ENCODE measurements at regions not wholly inside any gene's neighbourhood (a gene's known extent, or its start where the extent isn't known, plus 50 kb on each side); places are given as distances from the start of the nearest gene placed in this dataset.

DNA sequence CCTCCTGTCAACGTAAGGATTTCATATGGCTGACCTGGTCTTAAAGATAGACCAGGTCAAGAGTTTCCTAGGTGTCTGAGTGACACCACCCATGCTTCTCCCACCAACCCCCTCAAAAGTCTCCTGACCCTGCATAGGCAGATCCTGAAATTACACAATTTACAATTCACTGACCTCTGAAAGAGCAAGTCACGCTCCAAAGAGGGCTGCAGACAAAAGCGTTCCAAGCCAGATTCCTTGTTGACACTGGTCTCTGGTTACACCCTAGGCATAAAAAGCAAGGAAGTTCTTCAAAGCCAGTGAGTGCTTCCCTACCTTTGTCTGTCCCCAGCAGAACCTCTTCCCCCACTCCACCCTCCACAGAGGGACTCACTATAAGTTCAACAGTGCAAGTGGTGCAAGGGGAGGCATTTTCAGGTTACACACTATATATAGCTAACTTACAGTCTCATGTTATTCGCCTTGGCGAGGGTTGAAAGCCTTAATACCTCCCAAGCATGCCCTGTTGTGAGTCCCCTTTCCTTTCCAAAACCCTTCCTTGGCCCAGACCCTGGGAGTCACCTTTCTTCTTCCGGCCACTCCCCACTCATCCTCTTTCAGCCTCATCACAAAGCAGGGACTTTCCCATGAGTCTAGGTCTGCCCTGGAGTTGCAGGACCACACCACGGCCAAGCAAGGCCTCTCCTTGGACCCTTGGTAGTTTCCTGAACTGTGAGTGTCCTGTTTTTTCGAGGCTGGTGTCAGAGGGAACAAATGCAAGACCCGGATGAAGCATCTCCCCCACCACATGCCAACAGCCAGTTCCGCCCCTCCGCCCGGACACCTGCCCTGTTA lies 58.0 kb upstream of the KLF3 start (continued):
- TF ChIP-seq, protein P1, sequence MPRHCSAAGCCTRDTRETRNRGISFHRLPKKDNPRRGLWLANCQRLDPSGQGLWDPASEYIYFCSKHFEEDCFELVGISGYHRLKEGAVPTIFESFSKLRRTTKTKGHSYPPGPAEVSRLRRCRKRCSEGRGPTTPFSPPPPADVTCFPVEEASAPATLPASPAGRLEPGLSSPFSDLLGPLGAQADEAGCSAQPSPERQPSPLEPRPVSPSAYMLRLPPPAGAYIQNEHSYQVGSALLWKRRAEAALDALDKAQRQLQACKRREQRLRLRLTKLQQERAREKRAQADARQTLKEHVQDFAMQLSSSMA (CRISPR knock-in tag; IDR thresholded peaks at IDR 0.05) = no peak
- no peak for TF ChIP-seq MYBL2 (IDR thresholded peaks at IDR 0.05; ENCODE audit: low read depth)
- TF ChIP-seq MYBL2 (CRISPR knock-in tag; IDR thresholded peaks at IDR 0.05; ENCODE audit: borderline replicate concordance) = no peak
- TF ChIP-seq, protein P2, sequence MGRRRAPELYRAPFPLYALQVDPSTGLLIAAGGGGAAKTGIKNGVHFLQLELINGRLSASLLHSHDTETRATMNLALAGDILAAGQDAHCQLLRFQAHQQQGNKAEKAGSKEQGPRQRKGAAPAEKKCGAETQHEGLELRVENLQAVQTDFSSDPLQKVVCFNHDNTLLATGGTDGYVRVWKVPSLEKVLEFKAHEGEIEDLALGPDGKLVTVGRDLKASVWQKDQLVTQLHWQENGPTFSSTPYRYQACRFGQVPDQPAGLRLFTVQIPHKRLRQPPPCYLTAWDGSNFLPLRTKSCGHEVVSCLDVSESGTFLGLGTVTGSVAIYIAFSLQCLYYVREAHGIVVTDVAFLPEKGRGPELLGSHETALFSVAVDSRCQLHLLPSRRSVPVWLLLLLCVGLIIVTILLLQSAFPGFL (CRISPR knock-in tag; IDR thresholded peaks at IDR 0.05) = 0 out of 2 replicates have a peak, but pooled peaks have one; percentile 83
- peak; percentile 77 to 84 for TF ChIP-seq FOXK2 (conservative IDR thresholded peaks at IDR 0.05 in 1 of 2, IDR thresholded peaks at IDR 0.05 in 1 of 2; ENCODE audit: low read depth in 2 of 2)
- TF ChIP-seq TEAD4 (IDR thresholded peaks at IDR 0.05; ENCODE audit: low read length) = no peak
- TF ChIP-seq TEAD4 (CRISPR knock-in tag; IDR thresholded peaks at IDR 0.05; ENCODE audit: borderline replicate concordance) = no peak
- no peak for TF ChIP-seq MTA2 (IDR thresholded peaks at IDR 0.05; ENCODE audit: low read depth)
- TF ChIP-seq, protein P3, sequence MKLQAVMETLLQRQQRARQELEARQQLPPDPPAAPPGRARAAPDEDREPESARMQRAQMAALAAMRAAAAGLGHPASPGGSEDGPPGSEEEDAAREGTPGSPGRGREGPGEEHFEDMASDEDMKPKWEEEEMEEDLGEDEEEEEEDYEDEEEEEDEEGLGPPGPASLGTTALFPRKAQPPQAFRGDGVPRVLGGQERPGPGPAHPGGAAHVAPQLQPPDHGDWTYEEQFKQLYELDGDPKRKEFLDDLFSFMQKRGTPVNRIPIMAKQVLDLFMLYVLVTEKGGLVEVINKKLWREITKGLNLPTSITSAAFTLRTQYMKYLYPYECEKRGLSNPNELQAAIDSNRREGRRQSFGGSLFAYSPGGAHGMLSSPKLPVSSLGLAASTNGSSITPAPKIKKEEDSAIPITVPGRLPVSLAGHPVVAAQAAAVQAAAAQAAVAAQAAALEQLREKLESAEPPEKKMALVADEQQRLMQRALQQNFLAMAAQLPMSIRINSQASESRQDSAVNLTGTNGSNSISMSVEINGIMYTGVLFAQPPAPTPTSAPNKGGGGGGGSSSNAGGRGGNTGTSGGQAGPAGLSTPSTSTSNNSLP (IDR thresholded peaks at IDR 0.05; ENCODE audit: borderline replicate concordance, low read depth, low read length) = no peak
- TF ChIP-seq TBP (optimal IDR thresholded peaks at IDR 0.05; ENCODE audit: low read depth, low read length) = peak; percentile 10
- TF ChIP-seq ZNF699 (CRISPR knock-in tag; IDR thresholded peaks at IDR 0.05; ENCODE audit: insufficient replicate concordance) = no peak
- peak; percentile 26; the same call in 1 of the 2 replicates for TF ChIP-seq PHF8 (IDR thresholded peaks at IDR 0.05; ENCODE audit: borderline replicate concordance, low read length)
- TF ChIP-seq MAFK (IDR thresholded peaks at IDR 0.05; ENCODE audit: low read length) = no peak
- no peak for TF ChIP-seq RNF2 (IDR thresholded peaks at IDR 0.05)
- TF ChIP-seq FOXJ3 (CRISPR knock-in tag; IDR thresholded peaks at IDR 0.05) = no peak
- peak; percentile 19; the same call in 1 of the 2 replicates for TF ChIP-seq ZEB2 (IDR thresholded peaks at IDR 0.05)
- TF ChIP-seq, protein P4, sequence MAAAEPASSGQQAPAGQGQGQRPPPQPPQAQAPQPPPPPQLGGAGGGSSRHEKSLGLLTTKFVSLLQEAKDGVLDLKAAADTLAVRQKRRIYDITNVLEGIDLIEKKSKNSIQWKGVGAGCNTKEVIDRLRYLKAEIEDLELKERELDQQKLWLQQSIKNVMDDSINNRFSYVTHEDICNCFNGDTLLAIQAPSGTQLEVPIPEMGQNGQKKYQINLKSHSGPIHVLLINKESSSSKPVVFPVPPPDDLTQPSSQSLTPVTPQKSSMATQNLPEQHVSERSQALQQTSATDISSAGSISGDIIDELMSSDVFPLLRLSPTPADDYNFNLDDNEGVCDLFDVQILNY (CRISPR knock-in tag; IDR thresholded peaks at IDR 0.05) = no peak
- no peak for TF ChIP-seq RFX7 (CRISPR knock-in tag; IDR thresholded peaks at IDR 0.05)
- no peak for TF ChIP-seq BRF1 (IDR thresholded peaks at IDR 0.05; ENCODE audit: borderline replicate concordance, extremely low read depth, insufficient read length)
- no peak for TF ChIP-seq ARNT (IDR thresholded peaks at IDR 0.05)
- peak in 1 of 2 experiments; percentile 57; a peak in 2 of 4 replicates for TF ChIP-seq TRIM24 (IDR thresholded peaks at IDR 0.05)
- TF ChIP-seq TAF15 (IDR thresholded peaks at IDR 0.05; ENCODE audit: low read depth, low read length) = no peak
- TF ChIP-seq, protein P5, sequence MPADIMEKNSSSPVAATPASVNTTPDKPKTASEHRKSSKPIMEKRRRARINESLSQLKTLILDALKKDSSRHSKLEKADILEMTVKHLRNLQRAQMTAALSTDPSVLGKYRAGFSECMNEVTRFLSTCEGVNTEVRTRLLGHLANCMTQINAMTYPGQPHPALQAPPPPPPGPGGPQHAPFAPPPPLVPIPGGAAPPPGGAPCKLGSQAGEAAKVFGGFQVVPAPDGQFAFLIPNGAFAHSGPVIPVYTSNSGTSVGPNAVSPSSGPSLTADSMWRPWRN (IDR thresholded peaks at IDR 0.05; ENCODE audit: low read depth) = no peak

Data from K562 (cell line).